ENCODE measurements at regions not wholly inside any gene's neighbourhood (a gene's known extent, or its start where the extent isn't known, plus 50 kb on each side); places are given as distances from the start of the nearest gene placed in this dataset.

DNA sequence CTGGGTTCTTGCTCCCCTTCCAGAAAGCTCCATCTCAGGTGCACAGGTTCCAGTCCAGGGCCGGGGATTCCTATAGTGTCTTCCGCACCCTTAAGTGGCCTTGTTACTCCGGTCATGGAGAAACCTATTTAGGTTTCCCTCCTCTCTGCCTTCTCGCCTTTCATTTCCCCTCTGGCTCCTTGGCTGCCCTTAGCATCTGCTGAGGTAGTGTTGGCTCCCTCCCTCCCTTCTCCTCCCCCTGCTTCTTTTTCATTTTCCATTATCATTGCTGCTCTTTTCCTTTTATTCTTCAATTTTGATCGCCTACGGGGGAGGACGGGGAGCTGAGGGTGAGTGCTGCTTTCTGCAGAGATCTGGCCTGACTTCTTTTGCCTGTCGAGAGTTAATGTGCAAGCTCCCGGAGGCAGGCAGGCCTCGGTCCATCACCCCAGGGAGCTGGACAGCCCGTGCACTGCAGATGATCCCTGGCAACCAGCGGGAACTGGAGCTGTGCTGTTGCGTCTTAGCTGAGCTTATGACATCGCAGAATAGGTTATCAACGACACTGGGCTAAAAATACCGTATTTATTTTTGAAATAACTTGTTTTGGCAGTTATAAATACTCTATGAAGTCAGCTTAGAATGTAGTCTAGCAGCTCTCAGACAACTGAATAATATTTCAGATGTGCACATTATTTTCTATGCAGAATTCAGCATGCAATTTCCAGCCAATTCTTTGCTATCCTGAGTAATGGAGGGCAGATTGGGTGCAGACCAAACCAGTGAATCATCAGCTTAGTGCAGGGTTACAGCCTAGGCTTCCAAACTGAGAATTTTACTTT lies 141.9 kb downstream of the SLC4A3 start:
- DNase-seq (ENCODE audit: low spot score), result no peak

DNA sequence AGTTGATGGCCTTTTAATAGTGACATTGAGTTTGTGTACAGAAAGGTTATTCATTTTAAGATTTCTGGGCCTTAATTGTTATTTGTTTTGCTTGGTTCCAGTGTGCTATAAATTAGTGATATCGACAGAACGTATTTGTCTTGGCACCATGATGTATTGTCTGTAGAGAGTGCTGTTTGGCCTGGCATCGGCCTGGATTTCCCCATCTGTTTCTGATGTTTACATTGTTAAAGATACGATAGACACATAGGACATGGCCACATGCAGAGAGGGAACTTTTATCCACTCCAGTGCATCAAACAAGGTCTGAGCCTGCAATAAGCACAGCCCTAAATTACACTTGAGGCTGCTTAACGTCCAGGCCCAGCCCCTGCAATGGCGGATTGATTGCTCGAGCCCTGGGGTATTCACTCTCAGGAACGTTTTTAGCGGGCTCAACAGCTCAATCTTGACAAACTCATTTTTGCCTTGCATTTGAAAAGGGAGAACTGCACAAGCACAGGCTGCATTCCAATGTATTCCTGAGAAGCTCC lies 144.7 kb downstream of the SLC4A3 start:
- no peak for DNase-seq (ENCODE audit: low spot score)

DNA sequence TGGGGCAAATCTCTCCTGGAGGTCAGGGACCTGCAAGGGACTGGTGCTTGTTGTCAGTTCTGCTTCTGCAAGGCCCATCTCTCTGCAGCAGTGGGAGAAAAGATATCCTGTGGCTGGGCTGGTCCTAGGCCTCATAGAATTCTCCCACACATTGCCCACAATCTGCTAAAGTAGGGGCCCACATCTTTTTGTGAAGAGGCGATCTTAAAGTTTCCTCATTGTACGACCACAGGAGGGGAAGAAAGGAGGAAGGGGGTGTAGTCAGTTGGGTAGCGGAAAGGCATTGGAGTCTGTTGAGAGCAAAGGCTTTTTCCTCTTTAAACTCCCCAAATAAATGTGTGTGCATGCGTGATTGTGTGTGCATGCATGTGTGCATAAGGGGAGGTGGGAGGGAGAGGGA lies 145.3 kb downstream of the SLC4A3 start:
- DNase-seq (ENCODE audit: low spot score), result no peak

DNA sequence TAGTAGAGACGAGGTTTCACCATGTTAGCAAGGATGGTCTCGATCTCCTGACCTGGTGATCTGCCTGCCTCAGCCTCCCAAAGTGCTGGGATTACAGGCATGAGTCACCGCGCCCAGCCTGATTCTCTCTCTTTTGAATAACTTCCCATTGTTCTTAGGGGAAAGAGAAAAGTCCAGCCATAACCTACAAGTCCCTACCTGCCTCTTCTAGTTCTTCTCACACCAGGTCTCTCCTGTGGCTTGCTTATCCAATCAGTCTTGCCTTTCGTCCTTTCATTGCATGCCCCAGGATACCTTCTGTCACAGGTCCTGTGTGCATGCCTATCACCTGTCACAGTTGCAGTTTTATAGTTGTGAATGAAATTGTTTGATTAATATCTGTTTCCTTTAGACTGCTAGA lies 148.1 kb downstream of the SLC4A3 start:
- DNase-seq (ENCODE audit: low spot score), result no peak

DNA sequence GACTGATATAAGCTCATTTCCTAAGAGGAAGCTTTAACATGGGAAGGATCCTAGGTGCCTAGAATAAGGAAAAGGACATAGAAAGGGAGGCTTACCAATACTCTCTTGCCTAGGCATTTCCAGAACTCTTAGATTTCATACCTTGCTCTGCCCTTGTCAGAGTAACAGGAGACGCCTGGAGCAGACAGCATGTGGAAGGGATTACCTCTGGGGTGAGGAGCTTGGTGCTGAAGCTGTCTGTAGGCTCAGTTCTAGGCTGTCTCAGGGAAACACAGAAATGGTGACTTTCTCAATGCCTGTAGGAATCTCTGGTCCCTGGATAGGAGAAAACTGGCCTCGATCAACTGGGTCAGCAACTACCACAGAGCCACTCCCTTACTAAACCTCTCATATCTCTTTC lies 150.0 kb downstream of the SLC4A3 start:
- no peak for DNase-seq (ENCODE audit: low spot score)

DNA sequence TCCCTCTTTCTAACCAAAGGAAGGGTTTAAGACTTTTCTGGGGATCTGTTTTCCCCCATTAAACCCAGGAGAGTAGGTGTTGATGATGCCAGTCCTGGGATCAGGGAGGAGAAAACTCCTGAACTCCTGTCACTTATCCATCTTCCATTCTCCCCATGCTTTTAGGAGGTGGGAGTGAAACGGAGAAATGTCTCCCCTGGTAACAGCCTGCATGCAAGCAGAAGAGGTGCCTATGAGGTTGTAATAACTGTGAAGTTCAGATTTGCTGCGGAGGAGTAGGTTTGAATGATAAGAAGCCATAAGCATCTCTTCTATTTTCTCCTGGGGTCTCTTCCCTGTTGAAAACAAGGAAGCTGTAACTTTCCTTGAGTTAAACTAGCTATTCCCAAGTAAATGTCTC lies 150.8 kb downstream of the SLC4A3 start:
- no peak for DNase-seq (ENCODE audit: low spot score)

DNA sequence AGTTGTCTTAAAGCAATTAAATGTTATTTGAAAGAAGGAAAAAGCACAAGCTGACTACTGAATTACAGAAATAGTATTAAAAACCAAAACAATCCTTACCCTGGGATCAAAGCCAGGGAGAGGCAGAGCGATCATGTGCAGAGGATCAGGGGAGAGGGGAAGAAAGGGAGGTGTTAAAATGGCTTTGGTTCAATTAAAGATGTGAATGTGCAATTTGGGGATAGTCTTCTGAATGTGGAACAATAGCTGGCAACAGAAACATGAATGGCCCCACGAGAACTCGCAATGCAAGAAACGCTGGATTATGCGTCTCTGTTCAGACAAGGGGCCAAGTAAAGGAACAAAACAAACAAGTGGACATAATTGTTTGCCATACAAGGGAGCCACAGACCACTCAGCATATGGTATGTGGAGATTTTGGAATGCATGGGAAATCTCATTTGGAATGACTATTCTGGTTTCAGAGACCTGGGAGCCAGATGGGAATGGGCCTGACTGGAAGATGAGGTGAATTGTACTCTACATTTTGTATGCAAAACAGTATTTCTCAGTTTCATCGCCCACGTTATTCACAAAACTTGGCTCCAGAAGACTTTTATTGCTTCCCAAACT lies 155.4 kb downstream of the SLC4A3 start:
- DNase-seq (ENCODE audit: low spot score), result no peak

DNA sequence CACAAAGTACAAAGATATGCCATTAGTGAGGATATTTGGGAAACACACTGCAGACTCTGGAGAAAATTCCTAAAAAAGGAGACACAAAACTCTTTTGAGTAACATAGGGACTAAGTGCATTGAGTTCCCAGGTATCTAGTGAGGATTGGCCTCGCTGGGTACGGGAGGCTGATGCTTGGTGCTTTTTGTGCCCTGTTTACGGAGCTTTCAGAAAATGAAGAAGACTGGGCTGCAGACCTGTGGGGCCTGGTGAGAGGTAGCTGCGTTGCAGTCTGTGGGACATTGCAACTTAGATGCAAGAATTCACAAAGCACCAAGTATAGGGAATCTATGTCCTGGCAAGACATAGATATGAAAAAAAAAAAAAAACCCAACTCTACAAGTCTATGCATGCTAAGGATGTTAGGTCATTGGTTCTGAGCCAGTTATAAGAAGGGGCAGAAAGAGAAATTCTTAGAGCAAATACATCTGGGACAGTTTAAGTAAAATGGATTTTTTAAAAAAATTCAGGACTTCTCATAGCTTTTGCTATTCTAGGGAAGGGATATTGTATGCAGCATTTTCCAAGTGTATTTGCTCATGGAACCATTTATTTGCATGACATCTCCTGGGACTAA lies 156.0 kb downstream of the SLC4A3 start:
- DNase-seq (ENCODE audit: low spot score), result no peak

DNA sequence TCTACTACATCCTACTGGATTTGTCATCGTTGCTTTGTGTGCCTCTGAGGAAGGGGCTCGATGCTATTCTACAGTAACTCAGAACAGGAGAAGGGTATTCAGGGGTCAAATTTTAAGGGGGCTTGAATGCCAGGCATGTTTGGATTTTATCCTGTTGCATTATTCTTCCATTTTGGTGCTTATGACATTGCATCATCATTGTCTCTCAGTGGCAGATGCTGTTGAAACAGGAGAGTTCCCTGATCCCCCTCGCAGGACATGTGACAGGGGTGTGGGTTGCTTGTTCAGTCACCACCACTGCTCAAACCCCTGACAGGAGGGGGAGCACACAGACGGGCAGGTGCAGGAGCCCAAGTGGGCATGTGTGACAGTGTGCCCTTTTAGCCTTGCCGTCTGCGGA lies 156.7 kb downstream of the SLC4A3 start:
- no peak for DNase-seq (ENCODE audit: low spot score)

DNA sequence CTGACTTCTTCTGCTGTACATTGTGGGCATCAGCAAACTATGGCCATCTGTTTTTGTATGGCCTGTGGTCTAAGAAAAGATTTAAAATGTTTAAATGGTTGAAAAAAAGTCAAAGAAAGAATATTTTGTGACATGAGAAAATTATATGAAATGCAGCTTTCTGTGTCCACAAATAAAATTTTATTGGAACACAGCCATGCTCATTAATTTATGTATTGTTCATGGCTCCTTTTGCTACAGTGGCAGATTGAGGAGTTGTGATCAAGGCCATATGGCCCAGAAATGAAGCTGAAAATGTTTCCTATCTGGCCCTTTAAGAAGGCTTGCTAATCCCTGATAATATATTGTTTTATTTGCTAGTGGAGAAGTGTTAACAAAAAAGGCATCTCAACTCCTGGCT lies 162.0 kb downstream of the SLC4A3 start:
- no peak for DNase-seq (ENCODE audit: low spot score)

DNA sequence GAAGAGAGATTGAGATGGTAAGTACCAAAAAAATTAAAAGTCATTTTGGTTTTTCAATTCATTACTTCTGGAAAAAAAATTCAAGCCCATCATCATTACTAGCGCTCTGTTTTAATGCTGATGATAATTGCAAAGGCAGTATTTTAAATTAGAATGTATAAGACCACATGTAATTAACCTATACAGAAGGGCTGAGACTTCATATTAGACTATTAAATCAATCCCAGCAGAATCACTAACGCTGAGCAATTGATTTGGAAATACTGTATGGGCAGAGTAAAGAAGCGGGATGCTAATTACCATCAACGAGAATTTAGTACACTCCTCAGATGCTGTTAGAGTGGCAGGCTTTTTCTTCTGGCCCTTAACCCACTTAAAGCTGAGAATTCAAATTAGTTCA lies 165.0 kb downstream of the SLC4A3 start:
- DNase-seq (ENCODE audit: low spot score), result no peak

DNA sequence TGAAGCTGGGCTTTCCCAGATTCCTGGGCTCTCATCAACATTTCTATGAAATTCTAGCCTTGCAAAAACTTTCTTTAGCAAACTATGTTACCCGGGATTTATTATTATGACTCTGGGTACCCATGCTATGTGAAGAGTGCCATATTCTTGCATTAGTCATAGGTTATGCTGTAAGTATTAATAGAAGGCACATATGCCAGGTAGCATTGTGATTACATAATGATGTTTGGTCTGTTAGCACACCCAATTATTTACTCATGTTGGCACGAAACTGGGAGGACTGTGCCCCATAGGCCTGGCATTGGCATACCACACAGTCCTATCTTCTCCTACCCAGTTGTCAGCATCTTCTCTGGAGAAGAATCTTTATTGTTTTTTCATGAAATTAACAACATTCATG lies 171.0 kb downstream of the SLC4A3 start:
- no peak for DNase-seq (ENCODE audit: low spot score)

DNA sequence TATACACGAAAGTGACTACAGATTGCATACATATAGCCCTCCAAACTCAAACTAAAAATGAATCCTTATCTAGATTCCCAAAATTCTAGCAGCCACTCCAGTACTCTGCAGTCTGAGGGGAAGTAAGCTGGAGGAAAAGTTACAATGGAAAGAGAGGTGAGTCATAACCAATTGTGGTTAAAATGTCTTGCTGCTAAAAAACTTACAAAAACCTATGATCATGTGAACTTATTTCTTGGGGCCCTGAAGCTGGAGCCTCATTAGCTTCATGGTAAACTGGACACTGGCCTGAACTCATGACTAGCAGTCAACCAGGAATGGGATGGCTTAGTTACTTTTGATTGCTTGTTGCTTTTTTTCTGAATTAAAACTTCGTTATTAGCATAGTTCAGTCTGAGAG lies 175.9 kb downstream of the SLC4A3 start:
- no peak for DNase-seq (ENCODE audit: low spot score)

DNA sequence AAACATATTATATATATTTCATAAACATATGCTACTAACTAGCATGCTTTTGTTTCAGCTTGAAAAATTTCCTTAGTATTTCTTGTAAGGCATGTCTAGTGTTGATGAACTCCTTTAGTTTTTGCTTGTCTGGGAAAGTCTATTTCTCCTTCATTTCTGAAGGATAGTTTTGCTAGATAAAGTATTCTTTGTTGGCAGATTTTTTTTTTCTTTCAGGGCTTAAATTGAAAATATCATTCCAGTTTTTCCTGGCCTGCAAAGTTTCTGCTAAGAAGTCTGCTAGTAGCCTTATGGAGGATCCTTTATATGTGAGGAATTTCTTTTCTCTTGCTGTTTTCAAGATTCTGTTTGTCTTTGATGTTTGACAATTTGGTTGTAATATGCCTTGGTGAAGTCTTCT lies 183.5 kb downstream of the SLC4A3 start:
- no peak for DNase-seq (ENCODE audit: low spot score)

DNA sequence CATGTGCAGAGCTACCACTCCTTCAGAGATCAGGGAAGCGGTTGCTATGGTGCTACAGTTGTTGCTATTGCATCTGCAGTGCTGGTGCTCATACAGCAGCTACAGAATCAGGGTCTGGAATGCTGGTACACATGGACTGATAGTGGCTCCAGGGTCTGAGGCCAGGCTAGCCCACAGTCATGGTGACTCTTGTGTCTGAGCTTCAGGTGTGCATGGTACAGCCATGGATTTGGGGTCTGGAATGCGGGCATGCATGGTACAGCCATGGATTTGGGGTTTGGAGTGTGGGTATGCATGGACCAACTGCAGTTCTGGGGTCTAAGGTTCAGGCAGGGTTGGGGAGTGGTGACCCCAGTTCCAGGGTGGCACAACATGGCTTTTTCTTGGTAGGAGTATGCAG lies 185.2 kb downstream of the SLC4A3 start:
- no peak for DNase-seq (ENCODE audit: low spot score)

DNA sequence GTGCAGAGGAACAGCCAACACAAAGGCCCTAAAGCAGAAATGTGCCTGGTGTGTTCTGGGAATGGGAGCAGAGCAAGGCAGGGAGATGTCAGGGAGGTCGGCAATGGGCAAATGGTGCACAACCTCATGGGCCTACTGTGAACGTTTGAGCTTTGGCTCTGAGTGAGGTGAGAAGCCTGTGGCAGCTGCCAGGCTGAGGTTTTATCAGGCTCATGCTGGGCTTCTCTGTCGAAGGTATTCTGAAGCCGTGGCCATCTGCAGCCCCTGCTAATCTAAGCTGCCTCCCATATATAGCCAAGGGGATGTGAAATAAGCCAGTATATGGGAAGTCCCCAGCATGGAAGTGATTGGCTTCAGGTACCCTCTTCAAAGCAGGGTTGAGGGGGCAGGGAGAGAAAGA lies 193.3 kb downstream of the SLC4A3 start:
- DNase-seq (ENCODE audit: low spot score), result no peak

DNA sequence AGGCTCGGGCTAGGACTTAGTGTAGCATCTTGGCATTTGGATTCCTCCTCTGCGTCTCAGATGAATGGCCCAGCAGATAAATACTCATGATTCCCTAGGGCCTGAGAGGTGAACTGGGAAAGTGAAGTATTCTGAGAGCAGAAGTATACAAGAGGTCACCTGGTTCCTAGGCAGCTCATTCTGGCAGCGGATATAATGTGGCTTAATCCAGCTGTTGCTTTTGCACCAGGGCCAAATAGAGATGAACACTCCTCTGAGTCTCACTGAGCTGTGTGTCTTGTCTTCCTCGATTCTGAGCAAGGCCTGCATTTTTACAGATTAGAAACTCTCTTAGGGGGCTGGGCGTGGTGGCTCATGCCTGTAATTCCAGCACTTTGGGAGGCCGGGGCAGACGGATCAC lies 196.1 kb downstream of the SLC4A3 start:
- DNase-seq (ENCODE audit: low spot score), result no peak

DNA sequence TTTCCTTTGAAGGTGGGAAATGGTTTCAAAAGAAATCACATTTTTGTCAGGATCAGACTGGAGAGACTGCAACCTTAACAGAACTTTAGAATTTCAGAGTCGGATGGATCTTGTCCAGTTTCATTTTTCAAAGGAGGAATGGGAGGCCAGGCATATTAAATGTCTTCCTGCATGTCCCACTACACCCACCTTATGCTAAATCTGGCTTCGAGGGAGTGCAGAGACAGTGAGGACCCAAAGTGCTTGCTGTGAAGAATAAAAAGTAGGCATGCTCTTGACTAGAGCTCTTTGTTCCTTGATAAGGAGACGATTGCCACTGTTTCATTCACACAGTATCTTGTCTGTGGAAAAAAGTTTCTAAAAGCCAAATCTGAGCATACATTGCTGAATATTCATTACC lies 197.6 kb downstream of the SLC4A3 start:
- DNase-seq (ENCODE audit: low spot score), result no peak

DNA sequence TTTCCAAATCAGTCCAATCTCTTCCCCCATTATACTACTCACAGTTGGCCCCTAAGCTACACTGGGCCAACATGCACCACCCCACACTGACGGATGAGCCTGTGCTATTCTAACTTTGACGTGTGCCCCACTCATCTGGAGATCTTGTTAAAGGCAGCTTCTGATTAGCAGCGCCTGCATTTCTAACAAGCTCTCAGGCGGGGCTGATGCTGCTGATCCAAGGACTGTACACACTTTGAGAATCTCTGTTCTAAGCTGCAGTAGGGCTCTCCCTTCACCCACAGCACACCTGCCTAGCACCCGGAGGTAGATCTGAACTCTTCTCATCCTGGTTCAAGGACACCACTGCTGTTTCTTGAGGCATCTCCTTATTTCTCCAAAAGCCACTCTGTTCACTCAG lies 200.7 kb downstream of the SLC4A3 start:
- no peak for DNase-seq (ENCODE audit: low spot score)

DNA sequence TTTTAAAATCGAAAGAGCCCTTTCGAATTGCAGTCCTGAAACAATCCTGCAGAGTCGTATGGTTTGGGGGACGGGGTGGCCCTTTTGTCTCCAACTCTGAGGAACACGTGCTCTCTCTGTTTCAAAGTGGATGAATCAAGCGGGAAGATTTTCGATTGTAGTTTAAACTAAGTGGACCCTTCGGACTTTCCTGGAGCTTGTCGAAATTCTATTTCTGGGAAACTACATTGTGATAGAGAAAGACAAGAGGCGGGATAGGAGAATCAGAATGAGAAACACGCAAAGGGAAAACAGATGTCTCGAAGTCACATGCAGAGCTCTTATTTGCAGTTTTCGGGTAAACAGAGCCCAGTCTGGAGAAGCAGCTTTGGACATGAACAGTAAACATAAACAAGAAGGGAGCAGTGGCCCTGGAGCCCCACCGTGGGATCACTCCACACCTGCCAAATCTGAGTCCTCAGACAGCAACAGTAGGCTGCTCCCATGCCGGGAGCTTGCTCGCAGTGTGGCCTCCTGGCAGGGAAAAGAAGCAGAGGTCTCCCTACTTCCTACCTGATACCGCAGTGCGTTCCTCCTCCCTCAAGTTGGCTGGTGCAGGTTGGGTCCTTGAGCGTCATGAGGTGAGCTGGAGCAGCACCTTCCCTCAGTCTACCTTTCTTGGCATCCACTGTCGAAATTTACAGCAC lies 202.4 kb downstream of the SLC4A3 start:
- DNase-seq (ENCODE audit: low spot score), result no peak

DNA sequence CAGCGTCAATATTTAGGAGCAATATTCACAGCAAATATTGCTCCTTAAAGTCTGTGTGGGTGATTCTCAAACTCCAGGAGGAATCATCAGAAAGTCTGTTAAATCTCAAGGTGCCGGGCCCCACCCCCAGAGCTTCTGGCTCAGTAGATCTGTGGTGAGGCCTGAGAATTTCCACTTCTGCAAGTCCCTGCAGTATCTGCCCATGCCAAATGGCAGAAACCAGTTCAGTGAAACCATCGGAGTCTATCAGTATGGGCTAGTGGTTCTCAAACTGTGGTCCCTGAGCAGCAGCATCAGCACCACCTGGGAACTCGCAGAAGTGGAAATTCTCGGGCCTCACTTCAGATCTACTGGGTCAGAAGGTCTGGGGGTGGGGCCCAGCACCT lies 202.9 kb downstream of the SLC4A3 start:
- DNase-seq (ENCODE audit: low spot score), result no peak

DNA sequence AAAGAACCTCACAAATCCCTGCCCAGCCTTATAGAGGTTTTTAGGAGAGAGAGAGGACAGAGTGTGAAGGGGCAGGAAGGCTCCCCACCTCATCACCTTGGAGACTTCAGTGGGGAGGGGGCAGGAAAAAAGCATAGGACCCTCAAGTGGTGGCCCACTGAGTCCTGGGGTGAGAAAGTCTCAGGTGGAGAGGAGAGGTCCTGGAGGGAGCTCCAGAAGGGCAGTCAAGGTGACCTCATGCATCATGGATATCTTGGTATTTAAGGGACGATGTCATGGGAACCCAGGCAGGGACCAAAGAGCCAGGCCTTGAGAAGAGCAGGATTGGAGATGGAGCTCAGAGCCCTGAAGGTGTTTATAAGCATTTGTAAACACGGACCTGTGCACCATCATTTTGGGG lies 204.5 kb downstream of the SLC4A3 start:
- DNase-seq (ENCODE audit: low spot score), result no peak

DNA sequence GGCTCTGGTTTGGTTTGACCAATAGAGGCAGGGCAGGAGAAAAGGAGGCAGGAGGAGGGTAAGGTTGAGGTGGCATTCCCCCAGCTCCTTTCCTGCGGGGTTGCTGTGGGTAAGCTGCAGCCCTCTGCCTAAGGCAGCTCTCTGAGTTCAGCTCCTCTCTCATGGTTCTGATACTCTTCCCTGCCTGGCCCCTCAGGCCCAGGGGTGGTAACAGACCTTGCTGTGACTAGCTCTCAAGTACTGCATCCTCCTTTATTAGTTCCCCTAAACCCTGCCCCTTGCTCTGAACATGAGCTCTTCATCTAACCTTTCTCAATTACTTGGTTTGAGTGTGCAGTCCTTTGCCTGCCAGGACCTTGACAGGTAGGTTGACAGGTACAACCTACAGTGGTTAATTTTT lies 205.5 kb downstream of the SLC4A3 start:
- DNase-seq (ENCODE audit: low spot score), result no peak

All from activated CD4-positive, alpha-beta T cell treated with anti-CD3 and anti-CD28 coated beads, Interleukin-2, Interleukin-4, amounts not matched to agents 100 ng/mL and 50 ng/mL, durations not matched to agents 16 hours and 8 hours (primary cell).